Endothelial cell (in vitro differentiated cells): ENCODE measurements at regions not wholly inside any gene's neighbourhood (a gene's known extent, or its start where the extent isn't known, plus 50 kb on each side); places are given as distances from the start of the nearest gene placed in this dataset.
"Not testable (repeated sequence)": the region's sequence is repeated elsewhere in the genome, so short reads cannot be mapped to it uniquely, and the experiment has no call there.

Source experiments
- DNase-seq: peaks from one replicate; pipeline ENCODE4 v3.0.0; 2021; ENCODE audit warnings: low spot score
- H3K27ac Mint-ChIP-seq: one replicate; pipeline ENCODE4 v1.8.0; 2021; ENCODE audit warnings: mixed read lengths, inconsistent platforms; ENCODE audit not compliant: unreplicated experiment
- H3K27me3 Mint-ChIP-seq: one replicate; pipeline ENCODE4 v1.8.0; 2021; ENCODE audit warnings: mild to moderate bottlenecking, moderate library complexity, mixed read lengths, inconsistent platforms; ENCODE audit not compliant: unreplicated experiment
- H3K36me3 Mint-ChIP-seq: one replicate; pipeline ENCODE4 v1.8.0; 2021; ENCODE audit warnings: mild to moderate bottlenecking, low read depth, mixed read lengths, inconsistent platforms; ENCODE audit not compliant: unreplicated experiment
- H3K4me1 Mint-ChIP-seq: one replicate; pipeline ENCODE4 v1.8.0; 2021; ENCODE audit warnings: mild to moderate bottlenecking, mixed read lengths, inconsistent platforms; ENCODE audit not compliant: unreplicated experiment
- H3K4me3 Mint-ChIP-seq: one replicate; pipeline ENCODE4 v1.8.0; 2021; ENCODE audit warnings: mild to moderate bottlenecking, mixed read lengths, inconsistent platforms; ENCODE audit not compliant: unreplicated experiment
- H3K9me3 Mint-ChIP-seq: one replicate; pipeline ENCODE4 v1.8.0; 2021; ENCODE audit warnings: mixed read lengths, inconsistent platforms; ENCODE audit not compliant: unreplicated experiment
- CTCF ChIP-seq: fragments of 200-600 bp; sonication (generic); IDR thresholded peaks from one replicate; pipeline ENCODE4 v1.5.0; 2021; ENCODE audit warnings: antibody characterized with exemption; ENCODE audit not compliant: unreplicated experiment

- Mint-ChIP-seq H3K36me3 (no peaks in the 10 kb centered on the region), H3K4me3 (no peak overlapping the region), H3K27me3 (no peaks in the 10 kb centered on the region), H3K27ac (no peak overlapping the region), H3K4me1 (no peaks in the 10 kb centered on the region), H3K9me3 (no peaks in the 10 kb centered on the region)
- DNase-seq: no peak
- TF ChIP-seq CTCF: no peak
Measured at GRCh38 chr3:147712357-147712756, 303.2 kb downstream of the ZIC1 start.

- H3K9me3 Mint-ChIP-seq, H3K4me3 Mint-ChIP-seq, H3K27ac Mint-ChIP-seq, H3K36me3 Mint-ChIP-seq, DNase-seq, H3K27me3 Mint-ChIP-seq, H3K4me1 Mint-ChIP-seq: not testable (repeated sequence)
Measured at GRCh38 chr3:147712758-147713157, 303.6 kb downstream of the ZIC1 start.

GRCh38 chr3:147713234-147714133, 304.3 kb downstream of the ZIC1 start:
- H3K27ac Mint-ChIP-seq: no peak overlapping the region
- no peaks in the 10 kb centered on the region for H3K27me3 Mint-ChIP-seq
- no peak for TF ChIP-seq CTCF
- no peak overlapping the region for H3K4me3 Mint-ChIP-seq
- H3K4me1 Mint-ChIP-seq: no peaks in the 10 kb centered on the region
- no peak for DNase-seq
- no peaks in the 10 kb centered on the region for H3K9me3 Mint-ChIP-seq
- no peaks in the 10 kb centered on the region for H3K36me3 Mint-ChIP-seq

- Mint-ChIP-seq H3K4me1 (no peaks in the 10 kb centered on the region), H3K4me3 (no peak overlapping the region), H3K27me3 (no peaks in the 10 kb centered on the region), H3K9me3 (no peaks in the 10 kb centered on the region), H3K27ac (no peak overlapping the region), H3K36me3 (no peaks in the 10 kb centered on the region)
- no peak for DNase-seq
- TF ChIP-seq CTCF: no peak
Measured at GRCh38 chr3:147729641-147730040, 320.5 kb downstream of the ZIC1 start.

- Mint-ChIP-seq H3K27me3 (no peaks in the 10 kb centered on the region), H3K4me1 (no peaks in the 10 kb centered on the region), H3K27ac (no peak overlapping the region), H3K36me3 (no peaks in the 10 kb centered on the region), H3K4me3 (no peak overlapping the region), H3K9me3 (no peaks in the 10 kb centered on the region)
- no peak for TF ChIP-seq CTCF
- no peak for DNase-seq
Measured at GRCh38 chr3:147730284-147730683, 321.1 kb downstream of the ZIC1 start.
